ENCODE measurements at regions not wholly inside any gene's neighbourhood (a gene's known extent, or its start where the extent isn't known, plus 50 kb on each side); places are given as distances from the start of the nearest gene placed in this dataset.

DNA sequence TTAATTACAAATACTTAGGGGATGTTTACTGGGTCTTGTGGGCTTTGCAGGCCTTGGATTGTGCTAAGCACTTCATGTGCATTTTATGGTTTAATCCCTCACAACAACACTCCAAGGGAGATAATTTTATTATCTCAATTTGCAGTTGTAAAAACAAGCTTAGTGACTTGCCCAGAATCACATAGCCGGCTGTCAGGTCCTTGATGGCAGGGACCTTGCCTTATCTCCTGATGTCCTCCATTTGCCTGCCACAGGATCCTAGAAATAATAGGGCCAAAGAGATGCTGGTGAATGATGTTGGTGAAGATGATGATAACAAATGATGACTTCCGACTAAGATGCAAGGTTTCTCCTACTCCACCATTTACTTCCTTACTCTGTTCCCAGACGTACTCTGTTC lies 385.4 kb downstream of the TMEM135 start:
- Histone ChIP-seq H3K79me2 (ENCODE audit: insufficient read depth, low read length) (no peaks in the 10 kb centered on the region), H4K20me1 (ENCODE audit: control insufficient read depth, insufficient read depth, insufficient read length) (no peaks in the 10 kb centered on the region), H2BK15ac (ENCODE audit: low read depth, low read length) (no peak overlapping the region), H3K56ac (ENCODE audit: insufficient read length, low read depth, low read length) (no peak overlapping the region), H2BK12ac (ENCODE audit: insufficient read length, low read depth, low read length) (no peak overlapping the region), H3K27me3 (ENCODE audit: insufficient read depth, low read length) (no peaks in the 10 kb centered on the region), H3K27ac (ENCODE audit: insufficient read length, low read depth, low read length) (no peak overlapping the region), H3K14ac (ENCODE audit: insufficient read depth, low read length) (no peak overlapping the region), H3K23me2 (ENCODE audit: insufficient read length, low read depth, low read length, poor library complexity, severe bottlenecking) (no peaks in the 10 kb centered on the region), H3K9ac (ENCODE audit: extremely low read depth, insufficient read length, low read length) (no peak overlapping the region), H4K8ac (replicated peaks; ENCODE audit: insufficient read length, low read depth, low read length) (no peak overlapping the region), H2AFZ (ENCODE audit: low read length) (no peak overlapping the region), H3T11ph (ENCODE audit: low read length) (no peak overlapping the region), H3K9me3 (ENCODE audit: control insufficient read depth, low read depth, low read length) (no peaks in the 10 kb centered on the region), H2BK20ac (ENCODE audit: low read depth, low read length, poor library complexity, severe bottlenecking) (no peak overlapping the region), H4K91ac (ENCODE audit: insufficient read length, low read depth, low read length) (no peak overlapping the region), H3K79me1 (ENCODE audit: insufficient read depth, low read depth, low read length, poor library complexity, severe bottlenecking) (no peaks in the 10 kb centered on the region), H3K4me2 (ENCODE audit: insufficient read depth, insufficient read length, low read length) (no peak overlapping the region), H2BK5ac (ENCODE audit: insufficient read length, low read length) (no peak overlapping the region), H4K5ac (ENCODE audit: insufficient read length, low read depth, low read length) (no peak overlapping the region), H3K4ac (ENCODE audit: low read depth, low read length) (no peak overlapping the region), H3K4me1 (ENCODE audit: insufficient read depth, low read length) (peaks cover 5% of the 10 kb centered on the region; the same call in 1 of the 2 replicates), H2BK120ac (ENCODE audit: low read depth, low read length, poor library complexity, severe bottlenecking) (no peak overlapping the region), H2AK5ac (ENCODE audit: insufficient read length, low read length) (no peak overlapping the region), H3K18ac (ENCODE audit: insufficient read length, low read depth, low read length) (no peak overlapping the region), H3K23ac (ENCODE audit: insufficient read length, low read depth, low read length) (no peak overlapping the region)
- 0 out of 7 replicates have a peak, but pooled peaks cover 0 to 4% (median 0%) of the 10 kb centered on the region in 3 experiments for H3K36me3 Mint-ChIP-seq (ENCODE audit: insufficient read depth in 1 of 3, low read depth in 3 of 3)
- H3K27me3 Mint-ChIP-seq (ENCODE audit: low read depth): no peaks in the 10 kb centered on the region
- TF ChIP-seq, protein P1, sequence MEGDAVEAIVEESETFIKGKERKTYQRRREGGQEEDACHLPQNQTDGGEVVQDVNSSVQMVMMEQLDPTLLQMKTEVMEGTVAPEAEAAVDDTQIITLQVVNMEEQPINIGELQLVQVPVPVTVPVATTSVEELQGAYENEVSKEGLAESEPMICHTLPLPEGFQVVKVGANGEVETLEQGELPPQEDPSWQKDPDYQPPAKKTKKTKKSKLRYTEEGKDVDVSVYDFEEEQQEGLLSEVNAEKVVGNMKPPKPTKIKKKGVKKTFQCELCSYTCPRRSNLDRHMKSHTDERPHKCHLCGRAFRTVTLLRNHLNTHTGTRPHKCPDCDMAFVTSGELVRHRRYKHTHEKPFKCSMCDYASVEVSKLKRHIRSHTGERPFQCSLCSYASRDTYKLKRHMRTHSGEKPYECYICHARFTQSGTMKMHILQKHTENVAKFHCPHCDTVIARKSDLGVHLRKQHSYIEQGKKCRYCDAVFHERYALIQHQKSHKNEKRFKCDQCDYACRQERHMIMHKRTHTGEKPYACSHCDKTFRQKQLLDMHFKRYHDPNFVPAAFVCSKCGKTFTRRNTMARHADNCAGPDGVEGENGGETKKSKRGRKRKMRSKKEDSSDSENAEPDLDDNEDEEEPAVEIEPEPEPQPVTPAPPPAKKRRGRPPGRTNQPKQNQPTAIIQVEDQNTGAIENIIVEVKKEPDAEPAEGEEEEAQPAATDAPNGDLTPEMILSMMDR (conservative IDR thresholded peaks at IDR 0.05): no peak
- DNase-seq: no peak
- H3K27ac Mint-ChIP-seq: no peak overlapping the region
- no peak overlapping the region for H3K4me3 Mint-ChIP-seq
- H3K4me1 Mint-ChIP-seq: peaks cover 12 to 20% of the 10 kb centered on the region in 2 experiments
- WGBS (ENCODE audit: extremely low coverage, insufficient read length, low lambda C conversion rate): no CpG with 5 or more reads among the region's 3 CpGs
- H3K9me3 Mint-ChIP-seq: peaks cover 0 to 3% of the 10 kb centered on the region in 2 experiments; a peak in 1 of 5 replicates

Data from H9 (cell line).